DMS153 (cell line): ENCODE measurements at regions not wholly inside any gene's neighbourhood (a gene's known extent, or its start where the extent isn't known, plus 50 kb on each side); places are given as distances from the start of the nearest gene placed in this dataset.

Experiments
- DNase-seq: peaks from one replicate; lab custom pipeline; 2025; lab: John Stamatoyannopoulos, UW

DNA sequence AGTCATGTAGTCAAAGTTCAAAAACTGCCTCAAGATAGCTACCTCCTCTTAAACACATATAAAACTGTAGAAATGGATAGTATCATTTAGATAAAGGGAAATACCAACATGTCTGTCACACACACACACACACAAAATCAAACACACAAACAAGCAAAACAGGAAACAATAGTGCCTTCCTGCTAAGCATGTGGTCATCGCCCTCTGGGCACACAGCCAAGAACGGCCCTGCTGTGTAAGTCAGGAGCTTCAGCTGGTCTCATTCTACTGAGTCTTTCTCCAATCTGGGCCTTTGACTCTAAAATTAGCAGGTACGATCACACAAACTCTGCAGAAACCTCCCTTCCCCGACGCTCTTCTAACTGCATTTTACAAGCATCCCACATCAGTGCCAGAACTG is 272.2 kb upstream of the CHRNA7 start:
- DNase-seq, result peak; percentile 66

DNA sequence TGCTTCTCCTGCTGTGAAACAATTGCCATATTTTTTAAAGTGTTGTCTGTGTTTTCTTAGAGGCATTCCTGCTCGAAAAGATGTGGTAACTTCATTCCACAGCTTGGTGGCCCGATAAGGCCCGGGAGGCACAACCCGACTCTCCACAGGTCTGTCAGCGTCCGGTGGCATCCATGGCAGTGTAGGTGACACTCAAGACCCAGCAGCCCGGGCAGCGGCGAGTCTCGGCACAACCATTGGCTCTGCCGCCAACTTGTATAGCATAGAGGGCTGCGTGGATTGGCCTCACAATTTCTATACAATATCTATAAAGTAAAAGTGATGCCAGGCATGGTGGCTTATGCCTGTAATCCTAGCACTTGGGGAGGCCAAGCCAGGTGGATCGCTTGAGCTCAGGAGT is 262.3 kb upstream of the CHRNA7 start:
- DNase-seq, result no peak

DNA sequence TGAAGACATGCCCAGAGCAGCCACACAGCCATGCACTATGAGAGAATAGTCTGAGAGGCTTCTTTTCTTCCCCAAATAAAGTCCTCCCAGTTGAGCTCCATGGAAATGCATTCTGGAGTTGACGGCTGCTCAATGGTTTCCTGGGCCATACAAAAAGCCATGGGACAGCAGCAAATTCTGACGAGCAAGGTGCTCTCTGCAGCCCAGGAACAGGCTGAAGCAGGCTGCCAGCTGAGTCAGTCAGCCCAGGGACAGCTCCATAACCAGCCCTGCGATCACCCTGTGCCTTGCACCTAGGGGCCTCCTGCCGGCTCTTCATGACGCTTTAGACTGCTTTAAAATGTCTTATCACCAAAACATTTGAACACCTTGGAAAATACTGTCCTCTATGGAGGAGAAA is 256.3 kb upstream of the CHRNA7 start:
- no peak for DNase-seq

DNA sequence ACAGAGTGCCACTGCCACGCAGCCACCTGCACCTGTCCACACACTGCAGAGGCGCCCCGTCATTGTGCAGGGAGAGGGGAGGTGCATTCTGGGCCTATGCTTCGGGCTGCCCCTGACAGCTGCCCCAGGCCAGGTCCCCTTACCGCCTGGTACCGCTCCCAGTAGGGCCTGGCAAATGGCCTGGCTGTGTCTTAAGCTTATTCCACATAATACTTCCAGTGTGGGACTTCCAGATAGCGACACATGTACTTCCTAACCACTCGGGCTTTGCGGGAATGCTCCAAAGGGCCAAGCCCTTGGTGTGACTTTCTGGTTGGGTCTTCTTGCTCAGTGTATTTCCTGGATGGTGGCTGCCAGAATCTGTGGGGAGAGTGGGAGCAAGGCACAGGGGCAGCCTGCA is 254.3 kb upstream of the CHRNA7 start:
- no peak for DNase-seq

DNA sequence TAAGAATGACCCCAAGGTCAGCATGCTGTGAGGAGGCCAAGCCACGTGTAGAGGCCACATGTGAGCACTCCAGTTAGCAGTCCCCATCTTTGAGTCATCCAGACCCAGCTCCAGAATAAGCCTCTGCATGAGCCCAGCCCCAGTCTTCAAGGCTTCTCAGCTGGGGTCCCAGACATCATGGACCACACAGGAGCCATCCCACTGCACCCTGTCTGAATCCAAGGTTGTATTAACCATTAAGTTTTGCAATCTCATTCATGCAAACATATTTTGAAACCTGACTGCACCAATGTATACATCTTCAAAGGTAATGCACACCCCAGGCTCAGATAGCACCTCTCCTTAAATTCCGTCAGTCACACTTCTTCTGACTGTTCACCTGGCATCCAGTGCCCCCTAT is 249.1 kb upstream of the CHRNA7 start:
- no peak for DNase-seq

DNA sequence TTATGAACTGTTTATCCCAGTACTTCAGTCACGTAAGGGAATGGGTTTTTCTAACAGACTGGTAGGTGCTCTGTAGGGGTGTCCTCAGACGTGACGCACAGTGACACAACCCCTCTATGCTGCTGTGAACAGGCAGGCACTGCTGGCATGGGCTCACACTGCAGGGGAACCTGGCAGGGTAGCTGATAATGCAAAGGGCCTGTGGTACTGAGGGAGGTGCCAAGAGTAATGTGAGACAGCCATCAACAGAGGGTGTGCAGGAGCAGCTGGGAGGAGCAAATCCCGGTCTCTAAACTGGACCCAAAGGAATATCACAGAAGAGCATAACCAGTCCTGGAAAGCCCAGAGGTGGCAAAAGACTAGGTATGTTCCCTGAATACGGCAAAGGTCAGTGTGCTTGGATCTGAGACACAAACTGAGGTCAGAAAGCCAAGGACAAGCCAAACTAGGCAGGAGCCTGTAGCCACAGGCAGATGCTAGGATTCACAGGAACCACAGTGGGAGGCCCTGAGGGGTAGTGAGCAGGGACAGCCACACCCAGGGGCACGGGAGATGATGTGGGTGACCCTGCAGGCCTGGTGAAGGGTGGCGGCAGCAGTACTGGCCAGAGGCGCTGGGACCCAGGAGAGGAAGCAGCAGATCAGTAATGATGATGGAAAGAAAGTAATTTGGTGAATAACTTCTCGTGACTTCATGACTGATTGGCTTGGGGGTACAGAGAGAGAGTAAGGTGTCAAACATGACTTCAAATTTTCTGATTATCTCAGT is 248.1 kb upstream of the CHRNA7 start:
- DNase-seq, result no peak

- DNase-seq, result no peak
These were observed 247.4 kb upstream of the CHRNA7 start for GRCh38 chr15:31782951-31783350.

DNA sequence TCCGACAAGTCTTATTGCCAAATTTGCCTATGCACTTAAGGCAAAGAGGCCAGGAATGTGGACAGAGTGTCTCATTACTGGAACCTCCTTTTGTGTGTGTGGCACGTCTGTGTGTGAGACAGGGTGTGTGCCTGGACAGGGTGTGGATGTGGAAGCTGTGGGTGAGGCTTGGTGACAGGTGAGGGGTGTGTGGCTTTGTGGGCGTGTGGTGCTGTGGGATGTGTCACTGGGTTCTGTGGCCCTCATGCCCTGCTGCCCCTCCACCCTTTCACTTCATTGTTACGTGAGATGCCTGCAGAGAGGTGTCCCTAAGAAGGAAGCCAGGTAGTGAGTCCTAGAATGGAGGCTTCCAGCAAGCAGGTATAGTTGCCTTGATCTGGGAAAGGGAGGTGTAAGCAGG is 244.0 kb upstream of the CHRNA7 start:
- no peak for DNase-seq

- no peak for DNase-seq
These were observed 242.2 kb upstream of the CHRNA7 start for GRCh38 chr15:31788104-31788503.

GRCh38 chr15:31792611-31793199 is 237.6 kb upstream of the CHRNA7 start:
- DNase-seq, result no peak

DNA sequence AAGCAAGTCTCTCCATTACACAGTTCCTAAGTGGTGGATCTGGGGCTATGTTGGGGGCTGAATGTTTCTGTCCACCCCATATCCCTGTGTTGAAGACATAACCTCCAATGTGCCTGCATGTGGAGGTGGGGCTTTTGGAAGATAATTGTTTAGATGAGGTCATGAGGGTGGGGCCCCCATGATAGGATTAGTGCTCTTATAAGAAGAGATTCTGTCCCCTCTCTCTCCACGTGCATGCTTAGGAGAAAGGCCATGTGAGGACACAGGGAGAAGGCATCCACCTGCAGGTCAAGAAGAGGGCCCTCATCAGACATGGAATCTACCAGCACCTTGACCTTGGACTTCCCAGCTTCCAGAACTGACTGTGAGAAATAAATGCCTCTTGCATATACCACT is 231.0 kb upstream of the CHRNA7 start:
- DNase-seq, result no peak

- DNase-seq, result no peak
These were observed 230.5 kb upstream of the CHRNA7 start for GRCh38 chr15:31799715-31800321.

GRCh38 chr15:31801152-31801551 is 229.2 kb upstream of the CHRNA7 start:
- no peak for DNase-seq

DNA sequence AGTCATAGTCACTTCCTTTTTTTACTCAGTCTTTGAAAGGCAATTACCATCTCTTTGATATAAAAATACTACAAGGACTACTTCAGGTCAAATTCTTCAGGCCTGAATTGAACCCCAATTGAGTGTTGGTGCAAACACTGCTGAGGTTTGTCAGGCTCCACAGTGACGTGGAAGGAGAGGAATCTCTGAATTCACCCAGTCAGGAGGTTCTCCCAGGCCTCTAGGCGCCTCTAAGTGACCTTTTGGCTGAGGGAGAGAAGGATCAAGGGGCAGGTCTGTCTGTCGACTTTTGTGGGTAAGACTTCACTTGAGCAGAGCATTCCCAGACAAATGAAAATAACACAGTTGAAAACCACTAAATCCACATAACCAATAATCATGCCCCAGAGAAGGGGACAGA is 227.6 kb upstream of the CHRNA7 start:
- no peak for DNase-seq

- no peak for DNase-seq
These were observed 226.9 kb upstream of the CHRNA7 start for GRCh38 chr15:31803388-31803884.

DNA sequence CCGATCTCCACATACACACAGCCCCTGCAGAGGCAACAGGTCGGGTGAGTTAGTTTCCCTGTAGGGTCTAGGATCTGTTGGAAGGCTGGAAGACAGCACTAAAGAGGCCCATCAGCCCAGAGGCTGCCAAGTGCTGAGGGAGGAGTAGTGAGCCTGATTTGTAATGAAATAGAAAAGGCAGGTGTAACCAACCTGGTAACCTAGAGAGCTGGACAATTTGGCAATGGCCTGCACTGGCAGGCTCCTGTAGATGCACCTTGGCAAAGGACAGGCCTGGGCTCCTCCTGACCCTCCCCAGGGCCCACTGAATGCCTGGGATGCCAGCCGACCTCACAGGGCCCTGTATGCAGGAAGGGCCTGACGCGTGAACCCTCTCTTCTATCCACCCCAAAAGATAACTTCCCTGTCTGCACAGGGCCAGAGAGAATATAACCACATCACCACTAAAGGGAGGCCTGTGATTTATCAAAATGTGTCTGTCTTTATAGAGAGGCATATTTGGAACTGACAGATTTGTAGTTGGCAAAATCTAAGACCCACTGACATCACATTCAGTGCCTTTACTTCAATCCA is 225.1 kb upstream of the CHRNA7 start:
- DNase-seq, result no peak

- no peak for DNase-seq
These were observed 224.2 kb upstream of the CHRNA7 start for GRCh38 chr15:31806106-31806505.

DNA sequence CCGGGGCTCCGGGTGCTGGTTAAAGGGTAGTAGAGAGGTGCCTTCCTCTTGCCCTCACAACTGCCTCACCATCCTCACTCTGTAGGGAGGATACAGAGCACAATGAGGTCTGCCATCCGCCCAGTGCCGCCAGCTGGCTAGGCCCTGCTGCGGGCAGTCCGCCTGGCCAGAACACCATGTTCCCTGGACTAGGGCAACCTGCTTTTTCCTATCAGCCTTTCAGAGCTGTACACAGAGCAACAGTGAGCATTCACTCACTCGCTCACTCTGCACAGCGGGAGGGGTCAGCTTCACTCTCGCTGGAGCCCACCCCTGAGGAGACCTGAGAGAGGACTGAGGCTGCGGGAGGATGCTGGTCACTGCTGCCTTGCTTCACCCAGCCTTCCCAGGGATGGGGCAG is 218.7 kb upstream of the CHRNA7 start:
- DNase-seq, result no peak

DNA sequence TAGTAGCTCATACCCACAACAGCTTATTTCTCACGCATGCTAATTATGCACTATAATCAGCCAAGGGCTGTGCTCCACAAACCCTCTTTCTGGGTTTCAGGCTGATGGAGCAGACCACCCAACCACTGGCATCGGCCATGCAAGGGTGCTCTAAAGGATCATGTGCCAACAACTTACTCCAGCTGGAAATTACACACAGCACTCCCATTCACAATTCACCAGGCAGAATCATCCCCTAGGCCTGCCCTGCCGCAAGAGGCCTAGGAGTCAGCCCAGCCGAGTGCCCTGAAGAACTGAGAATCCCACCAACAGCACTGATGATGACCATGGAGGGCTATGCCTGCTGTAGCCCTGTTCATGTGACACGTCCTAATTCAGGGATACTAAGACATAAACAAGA is 216.2 kb upstream of the CHRNA7 start:
- DNase-seq, result no peak

DNA sequence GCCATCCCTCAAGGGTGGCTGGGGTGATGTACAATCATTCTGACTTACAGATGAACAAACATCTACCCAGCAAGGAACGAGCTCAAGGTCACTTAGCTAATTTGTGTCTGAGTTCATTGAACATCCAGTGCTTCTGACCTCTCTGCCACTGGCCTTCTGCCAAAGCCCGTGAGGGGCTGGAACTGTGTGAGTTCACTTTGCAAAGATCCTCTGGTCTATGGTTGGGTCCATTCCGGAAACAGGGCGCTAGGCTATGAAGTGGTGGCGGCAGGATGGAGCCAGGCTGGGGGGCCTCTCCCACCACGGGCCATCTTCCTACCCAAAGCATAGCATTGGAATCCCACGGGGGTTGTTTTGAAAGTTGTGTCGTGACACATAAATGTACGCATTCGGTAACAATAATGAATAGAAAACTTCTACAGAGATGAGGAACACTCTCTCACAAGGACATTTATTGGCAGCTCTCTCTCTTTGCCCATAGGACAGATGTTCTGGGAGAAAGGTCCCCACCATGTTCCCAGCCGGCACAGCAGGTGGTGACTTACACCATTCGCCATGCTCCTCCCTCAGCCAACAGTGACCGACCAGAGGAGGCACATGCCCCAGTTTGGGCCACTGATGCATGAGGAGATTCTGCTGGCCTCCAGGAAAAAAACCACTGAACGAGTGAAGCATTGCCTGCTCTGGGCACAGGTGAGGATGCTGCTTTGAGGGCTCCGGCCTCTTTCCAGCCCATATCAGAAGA is 214.7 kb upstream of the CHRNA7 start:
- DNase-seq, result no peak

GRCh38 chr15:31822463-31822862 is 207.9 kb upstream of the CHRNA7 start:
- no peak for DNase-seq

- DNase-seq, result no peak
These were observed 206.3 kb upstream of the CHRNA7 start for GRCh38 chr15:31824024-31824423.
